ENCODE measurements at regions not wholly inside any gene's neighbourhood (a gene's known extent, or its start where the extent isn't known, plus 50 kb on each side); places are given as distances from the start of the nearest gene placed in this dataset.

GRCh38 chr21:20652846-20653245 is 345.4 kb upstream of the NCAM2 start:
- no peak for TF ChIP-seq POLR2A (IDR thresholded peaks at IDR 0.05; ENCODE audit: extremely low read depth, insufficient read length)
- no peak for TF ChIP-seq CTCF (IDR thresholded peaks at IDR 0.05; ENCODE audit: low read depth, low read length)
- TF ChIP-seq, protein P1, sequence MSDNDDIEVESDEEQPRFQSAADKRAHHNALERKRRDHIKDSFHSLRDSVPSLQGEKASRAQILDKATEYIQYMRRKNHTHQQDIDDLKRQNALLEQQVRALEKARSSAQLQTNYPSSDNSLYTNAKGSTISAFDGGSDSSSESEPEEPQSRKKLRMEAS (IDR thresholded peaks at IDR 0.05; ENCODE audit: low read depth, low read length) = no peak
- TF ChIP-seq MYC (IDR thresholded peaks at IDR 0.05; ENCODE audit: low read depth, low read length) = no peak
